BJ (cell line): ENCODE measurements at regions not wholly inside any gene's neighbourhood (a gene's known extent, or its start where the extent isn't known, plus 50 kb on each side); places are given as distances from the start of the nearest gene placed in this dataset.

Experiments used
- CTCF ChIA-PET: fragments of 350-600 bp; formaldehyde crosslinking; extraction: SDS; loops from one replicate; lab custom pipeline; 2021; ENCODE audit warnings: antibody characterized with exemption, inconsistent platforms; lab: Yijun Ruan, JAX
- POLR2A ChIA-PET: fragments of 300-600 bp; sonication (Branson Sonifier 250); formaldehyde crosslinking; extraction: SDS; loops from one replicate; lab custom pipeline; 2021; ENCODE audit warnings: antibody characterized with exemption; lab: Charles Lee
- DNase-seq: peaks from one replicate; pipeline ENCODE4 v3.0.0-alpha.2; 2011; ENCODE audit warnings: low read depth
- H3K27me3 ChIP-seq: 2 replicates; pipeline ENCODE4 v1.6.0; 2011; ENCODE audit warnings: low read length; ENCODE audit not compliant: control insufficient read depth, insufficient read depth
- H3K36me3 ChIP-seq: 2 replicates; pipeline ENCODE4 v1.5.1; 2011; ENCODE audit warnings: low read length; ENCODE audit not compliant: control insufficient read depth, insufficient read depth
- H3K4me3 ChIP-seq: 2 replicates; pipeline ENCODE4 v1.5.1; 2011; ENCODE audit warnings: low read depth, mild to moderate bottlenecking, control low read depth, low read length
- CTCF ChIP-seq: IDR thresholded peaks from 2 replicates; pipeline ENCODE4 v1.5.1; 2011; ENCODE audit warnings: low read depth, mild to moderate bottlenecking, control low read depth, inconsistent platforms, low read length, moderate library complexity; ENCODE audit not compliant: insufficient read depth

GRCh38 chr3:72449551-72449950 lies 398.7 kb downstream of the SHQ1 start:
- Histone ChIP-seq H3K27me3 (peaks cover 9% of the 10 kb centered on the region), H3K36me3 (no peaks in the 10 kb centered on the region), H3K4me3 (no peak overlapping the region)
- CTCF ChIA-PET, result interaction anchor here (1.2 kb wide), 1 partner anchor 494 kb away, joined by 3 read pairs; no protein-coding TSS in a partner anchor
- TF ChIP-seq CTCF, result no peak
- POLR2A ChIA-PET, result no interaction called here
- DNase-seq, result peak; percentile 80

GRCh38 chr3:72448858-72449257 lies 399.4 kb downstream of the SHQ1 start:
- ChIA-PET POLR2A (no interaction called here), CTCF (no interaction called here)
- H3K4me3 ChIP-seq, result no peak overlapping the region
- H3K27me3 ChIP-seq, result peaks cover 9% of the 10 kb centered on the region
- no peak for DNase-seq
- no peak for TF ChIP-seq CTCF
- H3K36me3 ChIP-seq, result no peaks in the 10 kb centered on the region

- TF ChIP-seq CTCF, result no peak
- Histone ChIP-seq H3K4me3 (no peak overlapping the region), H3K27me3 (peaks cover 9% of the 10 kb centered on the region), H3K36me3 (no peaks in the 10 kb centered on the region)
- DNase-seq, result no peak
- ChIA-PET POLR2A (no interaction called here), CTCF (no interaction called here)
Observed at GRCh38 chr3:72448375-72448823, 399.8 kb downstream of the SHQ1 start.

GRCh38 chr3:72447059-72447946 lies 400.9 kb downstream of the SHQ1 start:
- ChIA-PET POLR2A (interaction anchor here (0.6 kb wide), 1 partner anchor 276 kb away, joined by 3 read pairs; no protein-coding TSS in a partner anchor), CTCF (no interaction called here)
- Histone ChIP-seq H3K27me3 (peaks cover 6% of the 10 kb centered on the region), H3K36me3 (no peaks in the 10 kb centered on the region), H3K4me3 (peak overlapping the region; percentile 89)
- DNase-seq, result peak; percentile 28
- no peak for TF ChIP-seq CTCF
